Mesothelial cell of epicardium (in vitro differentiated cells): ENCODE measurements at regions not wholly inside any gene's neighbourhood (a gene's known extent, or its start where the extent isn't known, plus 50 kb on each side); places are given as distances from the start of the nearest gene placed in this dataset.

Experiments
- DNase-seq, 2 experiments: peaks; one replicate each; pipeline ENCODE4 v3.0.0; 2021; ENCODE audit warnings: low spot score in 2 of 2; ENCODE audit not compliant: unreplicated experiment in 2 of 2
- H3K27ac Mint-ChIP-seq: 2 replicates; pipeline ENCODE4 v1.8.0; 2021; ENCODE audit warnings: mixed read lengths
- H3K27me3 Mint-ChIP-seq: 2 replicates; pipeline ENCODE4 v1.8.0; 2021; ENCODE audit warnings: low read depth, mixed read lengths
- H3K36me3 Mint-ChIP-seq: 2 replicates; pipeline ENCODE4 v1.8.0; 2021; ENCODE audit warnings: mixed read lengths
- H3K4me1 Mint-ChIP-seq: 2 replicates; pipeline ENCODE4 v1.8.0; 2021; ENCODE audit warnings: mixed read lengths
- H3K4me3 Mint-ChIP-seq: 2 replicates; pipeline ENCODE4 v1.8.0; 2021; ENCODE audit warnings: mild to moderate bottlenecking, moderate library complexity, mixed read lengths
- H3K9me3 Mint-ChIP-seq: 2 replicates; pipeline ENCODE4 v1.8.0; 2021; ENCODE audit warnings: mixed read lengths
- TF ChIP-seq, protein P1 (sequence below): fragments of 200-600 bp; sonication (generic); IDR thresholded peaks from one replicate; pipeline ENCODE4 v1.5.0; 2021; ENCODE audit warnings: antibody characterized with exemption; ENCODE audit not compliant: unreplicated experiment

DNA sequence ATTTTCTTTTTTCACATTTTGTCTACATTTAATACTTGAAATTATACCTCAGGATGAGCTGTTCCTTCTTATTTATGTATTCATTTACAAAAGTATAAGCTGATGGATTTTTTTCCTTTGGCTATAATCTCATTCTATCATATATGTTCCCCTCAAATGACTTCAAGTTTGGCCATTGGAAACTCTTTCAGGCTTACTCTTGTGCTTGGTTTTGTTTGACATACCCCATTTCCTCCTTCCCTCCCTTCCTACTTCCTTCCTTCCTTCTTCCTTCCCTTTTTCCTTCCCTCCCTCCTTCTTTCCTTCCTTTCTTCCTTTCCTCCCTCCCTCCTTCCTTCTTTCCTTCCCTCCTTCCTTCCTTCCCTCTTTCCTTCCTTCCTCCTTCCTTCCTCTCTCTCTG, 697.1 kb upstream of the ARPP21 start:
- Mint-ChIP-seq H3K9me3 (peaks cover 7% of the 10 kb centered on the region), H3K27me3 (no peaks in the 10 kb centered on the region), H3K27ac (no peak overlapping the region), H3K36me3 (no peaks in the 10 kb centered on the region), H3K4me1 (no peaks in the 10 kb centered on the region), H3K4me3 (no peak overlapping the region)
- no peak for DNase-seq
- TF ChIP-seq, protein P1, sequence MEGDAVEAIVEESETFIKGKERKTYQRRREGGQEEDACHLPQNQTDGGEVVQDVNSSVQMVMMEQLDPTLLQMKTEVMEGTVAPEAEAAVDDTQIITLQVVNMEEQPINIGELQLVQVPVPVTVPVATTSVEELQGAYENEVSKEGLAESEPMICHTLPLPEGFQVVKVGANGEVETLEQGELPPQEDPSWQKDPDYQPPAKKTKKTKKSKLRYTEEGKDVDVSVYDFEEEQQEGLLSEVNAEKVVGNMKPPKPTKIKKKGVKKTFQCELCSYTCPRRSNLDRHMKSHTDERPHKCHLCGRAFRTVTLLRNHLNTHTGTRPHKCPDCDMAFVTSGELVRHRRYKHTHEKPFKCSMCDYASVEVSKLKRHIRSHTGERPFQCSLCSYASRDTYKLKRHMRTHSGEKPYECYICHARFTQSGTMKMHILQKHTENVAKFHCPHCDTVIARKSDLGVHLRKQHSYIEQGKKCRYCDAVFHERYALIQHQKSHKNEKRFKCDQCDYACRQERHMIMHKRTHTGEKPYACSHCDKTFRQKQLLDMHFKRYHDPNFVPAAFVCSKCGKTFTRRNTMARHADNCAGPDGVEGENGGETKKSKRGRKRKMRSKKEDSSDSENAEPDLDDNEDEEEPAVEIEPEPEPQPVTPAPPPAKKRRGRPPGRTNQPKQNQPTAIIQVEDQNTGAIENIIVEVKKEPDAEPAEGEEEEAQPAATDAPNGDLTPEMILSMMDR, result no peak

DNA sequence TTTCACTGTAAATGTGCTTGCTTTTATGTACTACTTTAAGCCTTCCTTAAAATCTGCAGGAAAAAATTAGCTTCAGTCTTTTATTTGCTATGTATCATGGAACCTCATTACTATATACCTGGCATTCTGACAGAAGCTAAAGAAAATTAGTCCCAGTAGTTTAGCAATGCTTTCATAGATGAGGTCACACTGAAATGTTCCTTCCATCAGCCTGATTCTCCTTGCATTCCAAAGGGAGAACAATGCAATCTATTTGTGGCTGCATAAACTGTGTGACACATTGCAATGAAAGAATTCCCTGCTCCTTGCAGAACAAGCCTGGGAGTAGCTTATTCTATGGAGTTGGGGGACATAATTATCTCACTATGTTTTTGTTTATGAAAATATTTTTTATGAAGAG, 691.5 kb upstream of the ARPP21 start:
- no peak overlapping the region for H3K27ac Mint-ChIP-seq
- peaks cover 16% of the 10 kb centered on the region for H3K9me3 Mint-ChIP-seq
- H3K27me3 Mint-ChIP-seq, result no peaks in the 10 kb centered on the region
- no peak overlapping the region for H3K4me3 Mint-ChIP-seq
- TF ChIP-seq, protein P1, result no peak
- peaks cover 1% of the 10 kb centered on the region for H3K36me3 Mint-ChIP-seq
- H3K4me1 Mint-ChIP-seq, result no peaks in the 10 kb centered on the region
- no peak for DNase-seq

DNA sequence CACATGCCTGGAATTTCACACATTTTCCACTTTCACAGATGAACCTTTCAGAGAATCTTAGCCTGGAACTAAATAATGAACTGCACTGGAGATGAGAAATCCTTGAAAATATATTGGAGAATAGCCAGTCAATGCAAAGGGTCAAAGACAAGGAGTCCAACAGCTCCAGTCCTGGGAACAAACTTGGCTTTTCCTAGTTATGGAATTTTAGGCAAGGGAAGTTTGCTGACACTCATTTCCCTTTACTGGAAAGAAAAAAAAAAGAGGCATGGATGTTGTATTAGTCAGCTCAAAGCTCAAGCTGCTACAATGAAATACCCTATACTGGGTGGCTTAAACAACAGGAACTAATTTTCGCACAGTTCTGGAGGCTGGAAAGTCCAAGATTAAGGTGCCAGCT, 690.8 kb upstream of the ARPP21 start:
- no peak for DNase-seq
- TF ChIP-seq, protein P1, result no peak
- H3K27ac Mint-ChIP-seq, result no peak overlapping the region
- H3K9me3 Mint-ChIP-seq, result peaks cover 16% of the 10 kb centered on the region
- peaks cover 1% of the 10 kb centered on the region for H3K36me3 Mint-ChIP-seq
- H3K4me3 Mint-ChIP-seq, result no peak overlapping the region
- no peaks in the 10 kb centered on the region for H3K27me3 Mint-ChIP-seq
- H3K4me1 Mint-ChIP-seq, result no peaks in the 10 kb centered on the region

DNA sequence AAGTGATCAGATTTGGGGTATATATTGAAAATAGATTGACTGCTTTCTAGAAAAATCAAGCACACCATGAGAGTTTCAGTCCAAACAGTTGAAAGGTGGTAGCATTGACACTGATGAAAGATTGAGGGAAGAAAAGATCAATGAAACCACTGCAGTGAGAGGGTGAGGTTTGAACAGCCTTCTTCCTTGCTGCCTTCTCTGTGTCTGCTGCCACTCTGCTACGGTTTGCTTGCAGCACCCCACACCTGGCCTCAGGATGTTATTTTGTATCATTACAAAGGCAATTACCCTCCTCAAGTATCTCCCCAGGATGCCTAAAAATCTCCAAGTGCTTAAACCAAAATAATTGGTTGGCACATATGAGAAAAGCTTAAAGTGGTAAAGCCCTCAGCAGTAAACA, 683.6 kb upstream of the ARPP21 start:
- peaks cover 1% of the 10 kb centered on the region for H3K36me3 Mint-ChIP-seq
- peaks cover 4% of the 10 kb centered on the region for H3K9me3 Mint-ChIP-seq
- peaks cover 2% of the 10 kb centered on the region for H3K27me3 Mint-ChIP-seq
- H3K4me1 Mint-ChIP-seq, result no peaks in the 10 kb centered on the region
- H3K27ac Mint-ChIP-seq, result no peak overlapping the region
- H3K4me3 Mint-ChIP-seq, result no peak overlapping the region
- DNase-seq, result no peak
- TF ChIP-seq, protein P1, result no peak

DNA sequence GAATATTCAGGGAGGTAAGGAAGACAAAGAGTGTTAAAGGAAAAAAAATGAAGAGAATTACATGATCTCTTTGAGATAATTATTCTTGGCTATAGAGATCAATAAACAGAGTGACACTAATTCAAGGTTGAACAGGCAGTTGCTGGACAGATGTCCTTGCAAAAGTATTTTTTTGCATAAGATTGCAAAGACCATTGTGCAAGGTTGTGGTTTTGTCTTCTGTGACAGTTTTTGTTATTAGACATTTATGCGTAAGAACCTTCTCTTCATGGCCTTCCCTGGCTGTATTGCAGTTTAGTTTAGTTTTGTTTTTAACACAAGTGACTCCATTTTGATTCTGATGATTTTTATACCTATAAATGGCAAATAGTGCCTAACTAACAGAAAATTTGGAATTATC, 682.8 kb upstream of the ARPP21 start:
- peaks cover 2% of the 10 kb centered on the region for H3K27me3 Mint-ChIP-seq
- no peaks in the 10 kb centered on the region for H3K4me1 Mint-ChIP-seq
- H3K9me3 Mint-ChIP-seq, result no peaks in the 10 kb centered on the region
- TF ChIP-seq, protein P1, result no peak
- no peak for DNase-seq
- no peak overlapping the region for H3K4me3 Mint-ChIP-seq
- H3K27ac Mint-ChIP-seq, result no peak overlapping the region
- H3K36me3 Mint-ChIP-seq, result no peaks in the 10 kb centered on the region

DNA sequence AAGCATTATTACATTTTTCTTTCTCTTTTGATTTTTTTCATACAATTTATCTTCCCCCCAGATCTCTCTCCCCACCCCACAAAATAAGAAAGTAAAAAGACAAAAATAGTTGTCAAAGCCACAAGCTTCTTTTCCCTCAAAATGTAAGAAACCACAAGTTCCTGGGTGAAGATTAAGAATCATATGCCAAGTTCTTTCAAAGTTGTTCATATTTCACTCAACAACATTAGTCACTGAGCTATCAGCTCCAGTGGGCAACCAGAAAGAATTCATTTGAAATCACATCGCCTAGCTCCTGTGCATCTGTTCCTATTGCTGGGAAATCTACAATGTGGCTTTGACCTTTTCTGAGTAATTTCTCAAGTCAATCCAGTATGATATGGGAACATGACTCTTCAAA, 681.6 kb upstream of the ARPP21 start:
- Mint-ChIP-seq H3K27me3 (peaks cover 2% of the 10 kb centered on the region), H3K4me3 (no peak overlapping the region)
- DNase-seq, result no peak

More for the DNA sequence above, 681.6 kb upstream of the ARPP21 start:
- H3K4me1 Mint-ChIP-seq, result no peaks in the 10 kb centered on the region
- H3K9me3 Mint-ChIP-seq, result no peaks in the 10 kb centered on the region
- H3K36me3 Mint-ChIP-seq, result no peaks in the 10 kb centered on the region
- TF ChIP-seq, protein P1, result no peak
- H3K27ac Mint-ChIP-seq, result no peak overlapping the region
